ENCODE measurements at regions not wholly inside any gene's neighbourhood (a gene's known extent, or its start where the extent isn't known, plus 50 kb on each side); places are given as distances from the start of the nearest gene placed in this dataset.

- 45% methylated on average over 2 of the region's 2 CpGs for WGBS (ENCODE audit: low lambda C conversion rate)
- Histone ChIP-seq H3K4me3 (replicated peaks in 1 of 3; ENCODE audit: insufficient read depth in 1 of 3, low read depth in 2 of 3, low read length in 3 of 3) (no peak overlapping the region), H3K27ac (ENCODE audit: extremely low read length, insufficient read depth, low read length) (no peak overlapping the region), H3K9ac (ENCODE audit: insufficient read depth, low read depth, low read length) (no peak overlapping the region), H3K4me1 (ENCODE audit: insufficient read depth, low read length) (no peaks in the 10 kb centered on the region), H2AFZ (ENCODE audit: low read length) (no peak overlapping the region), H3K9me3 (ENCODE audit: low read length) (no peaks in the 10 kb centered on the region), H3K4me2 (ENCODE audit: low read depth, low read length) (no peak overlapping the region), H3K27me3 (ENCODE audit: control insufficient read depth in 1 of 2, insufficient read depth in 2 of 2, low read length in 2 of 2) (no peaks in the 10 kb centered on the region), H4K20me1 (ENCODE audit: insufficient read depth, low read length) (no peaks in the 10 kb centered on the region), H3K36me3 (replicated peaks in 1 of 2; ENCODE audit: control insufficient read depth in 1 of 2, insufficient read depth in 2 of 2, low read length in 2 of 2) (no peaks in the 10 kb centered on the region), H3K79me2 (ENCODE audit: insufficient read depth, low read length) (no peaks in the 10 kb centered on the region)
- ChIA-PET CTCF (ENCODE audit: low intra/inter-chr PET ratio, low total read pairs) (no interaction called here), POLR2A (no interaction called here)
- peak; percentile 77 for TF ChIP-seq ZNF143 (CRISPR knock-in tag; IDR thresholded peaks at IDR 0.05)
- TF ChIP-seq ZNF281 (CRISPR knock-in tag; IDR thresholded peaks at IDR 0.05; ENCODE audit: borderline replicate concordance) = peak; percentile 33; the same call in 1 of the 2 replicates
- no peak for TF ChIP-seq ZSCAN12 (CRISPR knock-in tag; IDR thresholded peaks at IDR 0.05)
- peak; percentile 88 for TF ChIP-seq THAP11 (CRISPR knock-in tag; IDR thresholded peaks at IDR 0.05)
- no peak for TF ChIP-seq HOXD1 (CRISPR knock-in tag; IDR thresholded peaks at IDR 0.05)
- no TSS peak for BruUV-seq (replicated peaks)
- ATAC-seq (no peak), FAIRE-seq (no peak), DNase-seq (ENCODE audit: low spot score) (no peak)
- in situ Hi-C loops (cut with HindIII; ENCODE audit: extremely low pct_ligation_motif_present, low pct_unique_long_range_greater_than_20kb) = no loop called here
- intact Hi-C loops (cut with micrococcal nuclease; ENCODE audit: unreplicated experiment) = no loop called here
Measured at GRCh38 chrX:44651358-44651757, 108.7 kb upstream of the FUNDC1 start.

GRCh38 chrX:44643723-44644122, 101.1 kb upstream of the FUNDC1 start:
- DNase-seq (ENCODE audit: low spot score) (no peak), FAIRE-seq (no peak), ATAC-seq (no peak)
- no peaks in the 10 kb centered on the region for H3K36me3 ChIP-seq (replicated peaks in 1 of 2; ENCODE audit: control insufficient read depth in 1 of 2, insufficient read depth in 2 of 2, low read length in 2 of 2)
- no peaks in the 10 kb centered on the region for H3K4me1 ChIP-seq (ENCODE audit: insufficient read depth, low read length)
- no peak overlapping the region for H3K27ac ChIP-seq (ENCODE audit: extremely low read length, insufficient read depth, low read length)
- 42% methylated on average over 2 of the region's 5 CpGs for WGBS (ENCODE audit: low lambda C conversion rate)
- H4K20me1 ChIP-seq (ENCODE audit: insufficient read depth, low read length) = no peaks in the 10 kb centered on the region
- no TSS peak for BruUV-seq (replicated peaks)
- H3K9me3 ChIP-seq (ENCODE audit: low read length) = no peaks in the 10 kb centered on the region
- POLR2A ChIA-PET = no interaction called here
- no peaks in the 10 kb centered on the region for H3K79me2 ChIP-seq (ENCODE audit: insufficient read depth, low read length)
- H2AFZ ChIP-seq (ENCODE audit: low read length) = no peak overlapping the region
- no peak overlapping the region for H3K4me3 ChIP-seq (replicated peaks in 1 of 3; ENCODE audit: insufficient read depth in 1 of 3, low read depth in 2 of 3, low read length in 3 of 3)
- no peaks in the 10 kb centered on the region for H3K27me3 ChIP-seq (ENCODE audit: control insufficient read depth in 1 of 2, insufficient read depth in 2 of 2, low read length in 2 of 2)
- intact Hi-C loops (cut with micrococcal nuclease; ENCODE audit: unreplicated experiment) = no loop called here
- CTCF ChIA-PET (ENCODE audit: low intra/inter-chr PET ratio, low total read pairs) = no interaction called here
- H3K4me2 ChIP-seq (ENCODE audit: low read depth, low read length) = no peak overlapping the region
- in situ Hi-C loops (cut with HindIII; ENCODE audit: extremely low pct_ligation_motif_present, low pct_unique_long_range_greater_than_20kb) = no loop called here
- no peak overlapping the region for H3K9ac ChIP-seq (ENCODE audit: insufficient read depth, low read depth, low read length)
- no peak for TF ChIP-seq ELF1 (CRISPR knock-in tag; IDR thresholded peaks at IDR 0.05)
- no peak for TF ChIP-seq KLF13 (CRISPR knock-in tag; IDR thresholded peaks at IDR 0.05)
- no peak for TF ChIP-seq MYPOP (CRISPR knock-in tag; IDR thresholded peaks at IDR 0.05)
- TF ChIP-seq NFATC3 (CRISPR knock-in tag; IDR thresholded peaks at IDR 0.05) = no peak
- no peak for TF ChIP-seq ARHGAP35 (CRISPR knock-in tag; IDR thresholded peaks at IDR 0.05; ENCODE audit: borderline replicate concordance)
- TF ChIP-seq JUN (CRISPR knock-in tag; IDR thresholded peaks at IDR 0.05) = no peak
- TF ChIP-seq YEATS2 (CRISPR knock-in tag; IDR thresholded peaks at IDR 0.05; ENCODE audit: borderline replicate concordance) = no peak
- TF ChIP-seq SMARCC2 (IDR thresholded peaks at IDR 0.05) = no peak
- TF ChIP-seq AKAP8 (CRISPR knock-in tag; IDR thresholded peaks at IDR 0.05) = no peak
- TF ChIP-seq ZNF83 (CRISPR knock-in tag; IDR thresholded peaks at IDR 0.05; ENCODE audit: borderline replicate concordance) = no peak
- TF ChIP-seq NPAS2 (CRISPR knock-in tag; IDR thresholded peaks at IDR 0.05; ENCODE audit: borderline replicate concordance) = no peak
- no peak for TF ChIP-seq SRSF1 (optimal IDR thresholded peaks at IDR 0.05; ENCODE audit: low read depth, low read length)
- no peak for TF ChIP-seq XBP1 (CRISPR knock-in tag; IDR thresholded peaks at IDR 0.05)

Measured in HepG2 (cell line).